Left ventricle myocardium inferior (tissue), 1 donor: ENCODE measurements at regions not wholly inside any gene's neighbourhood (a gene's known extent, or its start where the extent isn't known, plus 50 kb on each side); places are given as distances from the start of the nearest gene placed in this dataset.

Experiments
- DNase-seq: peaks from one replicate; pipeline ENCODE4 v3.0.0-alpha.2; 2020
- H3K27ac ChIP-seq: fragments of 200-600 bp; replicated peaks from 2 replicates; pipeline ENCODE4 v1.8.0; 2021
- H3K27me3 ChIP-seq: fragments of 200-600 bp; 2 replicates; pipeline ENCODE4 v1.8.0; 2021; ENCODE audit warnings: low read depth
- H3K36me3 ChIP-seq: fragments of 200-600 bp; 2 replicates; pipeline ENCODE4 v1.8.0; 2021
- H3K4me1 ChIP-seq: fragments of 200-600 bp; 2 replicates; pipeline ENCODE4 v1.8.0; 2021
- H3K4me3 ChIP-seq: fragments of 200-600 bp; 2 replicates; pipeline ENCODE4 v1.8.0; 2021; ENCODE audit warnings: mild to moderate bottlenecking, moderate library complexity
- H3K9me3 ChIP-seq: fragments of 200-600 bp; replicated peaks from 2 replicates; pipeline ENCODE4 v1.8.0; 2021
- CTCF ChIP-seq: fragments of 200-600 bp; IDR thresholded peaks from 2 replicates; pipeline ENCODE4 v1.8.0; 2021; ENCODE audit warnings: antibody characterized with exemption, mild to moderate bottlenecking, borderline replicate concordance
- intact Hi-C: fragments of 100-400 bp; cut with micrococcal nuclease; formaldehyde crosslinking; loops from one replicate; pipeline ENCODE4 v1.11.0; 2022
- donor health status: DM: no; HTN: yes; CAD: no; lungs with severe emphysema.

GRCh38 chr18:27394687-27395086 lies 209.6 kb upstream of the CHST9 start:
- DNase-seq, result no peak
- H3K4me3 ChIP-seq, result no peak overlapping the region
- H3K36me3 ChIP-seq, result no peaks in the 10 kb centered on the region
- no peaks in the 10 kb centered on the region for H3K4me1 ChIP-seq
- H3K27ac ChIP-seq, result no peak overlapping the region
- intact Hi-C loops, result no loop called here
- TF ChIP-seq CTCF, result no peak
- H3K9me3 ChIP-seq, result no peaks in the 10 kb centered on the region
- H3K27me3 ChIP-seq, result no peaks in the 10 kb centered on the region

- no peaks in the 10 kb centered on the region for H3K9me3 ChIP-seq
- no peaks in the 10 kb centered on the region for H3K36me3 ChIP-seq
- no peak overlapping the region for H3K27ac ChIP-seq
- no peaks in the 10 kb centered on the region for H3K4me1 ChIP-seq
- no peak for DNase-seq
- H3K27me3 ChIP-seq, result no peaks in the 10 kb centered on the region
- no peak overlapping the region for H3K4me3 ChIP-seq
- intact Hi-C loops, result no loop called here
- no peak for TF ChIP-seq CTCF
Observed at GRCh38 chr18:27382567-27383216, 197.6 kb upstream of the CHST9 start.

GRCh38 chr18:27378431-27379095 lies 193.5 kb upstream of the CHST9 start:
- no peaks in the 10 kb centered on the region for H3K36me3 ChIP-seq
- no peaks in the 10 kb centered on the region for H3K9me3 ChIP-seq
- no peaks in the 10 kb centered on the region for H3K4me1 ChIP-seq
- H3K27me3 ChIP-seq, result no peaks in the 10 kb centered on the region
- intact Hi-C loops, result no loop called here
- H3K4me3 ChIP-seq, result no peak overlapping the region
- no peak overlapping the region for H3K27ac ChIP-seq
- no peak for TF ChIP-seq CTCF
- no peak for DNase-seq

- Histone ChIP-seq H3K4me1 (no peaks in the 10 kb centered on the region), H3K27me3 (no peaks in the 10 kb centered on the region), H3K27ac (no peak overlapping the region), H3K9me3 (no peaks in the 10 kb centered on the region), H3K4me3 (no peak overlapping the region), H3K36me3 (no peaks in the 10 kb centered on the region)
- no peak for DNase-seq
- no peak for TF ChIP-seq CTCF
- intact Hi-C loops, result no loop called here
Observed at GRCh38 chr18:27377251-27377650, 192.1 kb upstream of the CHST9 start.

GRCh38 chr18:27372386-27372785 lies 187.3 kb upstream of the CHST9 start:
- no peaks in the 10 kb centered on the region for H3K36me3 ChIP-seq
- DNase-seq, result no peak
- H3K27me3 ChIP-seq, result no peaks in the 10 kb centered on the region
- intact Hi-C loops, result no loop called here
- no peaks in the 10 kb centered on the region for H3K4me1 ChIP-seq
- H3K27ac ChIP-seq, result no peak overlapping the region
- no peak overlapping the region for H3K4me3 ChIP-seq
- H3K9me3 ChIP-seq, result no peaks in the 10 kb centered on the region
- no peak for TF ChIP-seq CTCF
